Activated CD4-positive, alpha-beta T cell treated with anti-CD3 and anti-CD28 coated beads, Interleukin-2, Interleukin-6, amounts not matched to agents 100 ng/mL and 50 ng/mL, durations not matched to agents 16 hours and 8 hours (primary cell): ENCODE measurements at regions not wholly inside any gene's neighbourhood (a gene's known extent, or its start where the extent isn't known, plus 50 kb on each side); places are given as distances from the start of the nearest gene placed in this dataset.
A peak's percentile ranks its signal among the peaks of the same experiment; 100 is the strongest.

Experiments used
- DNase-seq: peaks from one replicate; pipeline ENCODE4 v3.0.0-alpha.2; 2020

- no peak for DNase-seq
Observed at GRCh38 chr7:135827391-135827790, 78.8 kb upstream of the FAM180A start.

DNA sequence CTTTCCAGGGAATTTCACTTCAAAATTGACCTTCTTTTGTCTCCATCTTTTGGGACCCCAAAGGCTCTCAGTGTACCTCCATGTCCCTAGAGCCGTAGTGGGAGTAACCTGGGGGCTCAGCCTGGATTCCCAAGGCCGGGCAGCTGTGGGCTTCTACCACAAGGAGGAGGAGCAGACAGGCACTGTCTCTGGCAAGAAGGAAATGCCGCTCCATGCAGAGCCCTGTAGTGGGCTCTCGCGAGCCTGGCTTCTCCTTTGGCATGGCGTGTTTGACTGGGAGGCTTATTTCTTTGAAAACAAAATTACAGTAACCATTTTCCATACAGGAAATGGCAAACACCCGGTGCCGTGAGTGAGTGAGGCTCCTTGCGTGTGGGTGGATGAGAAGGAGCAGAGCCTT is 76.8 kb upstream of the FAM180A start:
- no peak for DNase-seq

GRCh38 chr7:135822376-135822775 is 73.8 kb upstream of the FAM180A start:
- no peak for DNase-seq

- DNase-seq, result no peak
Observed at GRCh38 chr7:135817583-135817982, 69.0 kb upstream of the FAM180A start.

DNA sequence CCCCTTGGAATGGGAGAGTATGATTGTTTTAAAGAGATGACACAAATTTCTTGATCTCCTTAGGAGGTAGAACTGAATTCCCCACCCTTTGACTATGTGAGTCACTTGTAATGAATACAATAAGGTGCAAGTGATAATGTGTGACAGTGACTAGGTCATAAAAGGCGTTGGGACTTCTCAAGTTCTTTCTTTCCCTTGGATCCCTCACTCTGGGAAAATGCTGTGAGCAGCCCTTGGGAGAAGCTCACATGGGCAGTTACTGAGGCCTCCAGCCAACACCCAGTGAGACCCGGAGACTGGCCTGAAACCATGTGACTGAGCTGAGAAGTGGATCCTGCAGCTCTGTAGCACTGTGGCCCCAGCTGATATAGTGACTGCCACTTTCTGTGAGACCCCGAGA is 66.4 kb upstream of the FAM180A start:
- DNase-seq, result no peak

DNA sequence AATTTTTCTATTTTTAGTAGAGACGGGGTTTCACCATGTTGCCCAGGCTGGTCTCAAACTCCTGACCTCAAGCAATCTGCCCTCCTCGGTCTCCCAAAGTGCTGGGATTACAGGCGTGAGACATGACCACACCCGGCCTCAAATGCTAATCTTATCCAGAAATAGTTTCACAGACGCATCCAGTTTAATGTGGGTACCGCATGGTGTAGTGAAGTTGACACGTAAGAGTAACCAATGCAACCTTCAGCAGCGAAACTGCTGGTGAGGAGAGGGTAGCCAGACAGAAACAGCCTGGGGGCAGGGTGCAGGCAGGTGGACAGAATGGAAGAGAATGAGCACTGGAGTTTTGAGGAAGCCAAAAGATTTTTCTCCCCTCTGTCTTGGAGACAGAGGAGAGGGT is 63.5 kb upstream of the FAM180A start:
- DNase-seq, result no peak

- no peak for DNase-seq
Observed at GRCh38 chr7:135811506-135811905, 62.9 kb upstream of the FAM180A start.

GRCh38 chr7:135808206-135808605 is 59.6 kb upstream of the FAM180A start:
- DNase-seq, result no peak

GRCh38 chr7:135803143-135803542 is 54.5 kb upstream of the FAM180A start:
- DNase-seq, result no peak

DNA sequence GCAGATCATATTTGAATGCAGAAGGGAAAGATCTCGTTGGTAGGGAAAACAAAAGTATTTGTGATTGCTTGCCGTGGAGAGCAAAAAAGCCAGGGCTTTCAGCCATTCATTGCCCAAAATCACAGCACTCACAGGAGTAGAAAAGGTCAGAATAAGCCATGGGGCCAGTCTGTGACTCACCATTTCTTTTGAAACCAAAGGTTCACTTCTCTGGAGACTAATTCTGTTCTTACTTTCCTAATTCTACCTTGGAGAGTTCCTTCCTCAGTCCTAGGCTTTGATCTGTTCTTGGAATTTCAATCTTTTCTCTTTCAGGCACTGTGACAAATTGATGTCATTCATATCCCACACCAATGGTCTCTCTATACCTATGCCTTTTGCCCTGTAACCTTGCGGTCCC is 54.1 kb upstream of the FAM180A start:
- no peak for DNase-seq

GRCh38 chr7:135801877-135802276 is 53.3 kb upstream of the FAM180A start:
- no peak for DNase-seq

DNA sequence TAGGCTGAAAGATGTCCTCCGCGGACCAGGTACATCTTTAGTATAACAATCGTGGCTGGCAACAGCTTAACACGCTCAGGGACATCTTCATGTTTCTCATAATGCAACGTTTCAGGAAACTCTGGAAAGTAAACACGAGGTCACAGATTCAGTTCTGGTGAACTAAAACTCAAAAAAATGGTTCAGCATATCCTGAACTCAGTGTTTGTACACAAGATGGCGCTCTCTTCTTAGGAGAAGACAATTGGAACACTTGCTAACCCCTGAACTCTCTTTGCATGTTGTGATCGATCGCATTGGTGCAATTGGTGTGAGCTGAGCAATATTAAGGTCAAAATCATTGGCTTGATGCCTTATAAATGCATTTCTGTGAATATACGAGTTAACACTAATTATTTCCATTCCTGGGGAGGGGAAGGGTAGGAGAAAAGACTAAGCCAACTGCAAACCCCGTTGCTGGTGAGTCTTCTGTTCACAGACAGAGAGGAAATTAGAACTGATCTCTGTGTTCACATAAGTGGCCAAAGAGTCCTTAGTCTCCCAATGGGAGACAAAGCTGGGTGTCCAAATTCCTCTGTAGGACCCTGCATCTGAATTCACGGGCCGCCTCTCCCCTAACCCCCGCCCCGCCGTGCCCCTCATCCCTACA is 52.6 kb upstream of the FAM180A start:
- DNase-seq, result peak; percentile 76

DNA sequence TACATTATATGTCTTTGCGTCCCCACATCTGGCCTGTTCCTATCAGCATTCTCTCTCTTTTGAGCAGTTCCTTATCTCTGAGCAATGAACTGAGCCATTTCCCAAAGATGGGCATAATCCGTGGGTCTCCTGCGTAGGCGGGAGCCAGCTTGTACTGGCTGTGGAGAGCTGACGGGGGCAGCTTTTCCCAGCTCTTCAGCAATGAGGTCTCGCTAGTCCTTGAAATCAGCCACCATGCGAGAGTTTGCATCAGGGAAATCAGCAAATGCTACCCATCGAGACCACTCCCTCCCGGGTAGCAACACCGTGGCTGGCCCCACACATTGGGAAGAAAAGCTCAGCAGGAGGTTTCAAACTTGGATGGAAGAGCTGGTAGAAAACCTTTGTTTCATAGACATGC is 51.9 kb upstream of the FAM180A start:
- no peak for DNase-seq

- peak; percentile 6 for DNase-seq
Observed at GRCh38 chr7:135799881-135800280, 51.3 kb upstream of the FAM180A start.
